A549 (cell line): ENCODE measurements at regions not wholly inside any gene's neighbourhood (a gene's known extent, or its start where the extent isn't known, plus 50 kb on each side); places are given as distances from the start of the nearest gene placed in this dataset.

Experiments used
- ATAC-seq, 2 experiments: fragments of 200-7000 bp in 1 of 2; fragments of >200 bp in 1 of 2; cut with Nextera tagmentation in 1 of 2; cut with Tn5 transposase in 1 of 2; 3 replicates each; pipeline versions ENCODE4 v1.8.0 to v1.9.1; 2018 to 2020; ENCODE audit warnings: mild to moderate bottlenecking in 1 of 2, moderate library complexity in 1 of 2
- CTCF ChIA-PET: fragments of 300-600 bp; sonication (Branson Sonifier 250); formaldehyde crosslinking; extraction: SDS; loops from one replicate; lab custom pipeline; 2021; ENCODE audit warnings: antibody characterized with exemption, inconsistent platforms; lab: Yijun Ruan, JAX
- POLR2A ChIA-PET: fragments of 350-600 bp; formaldehyde crosslinking; extraction: SDS; loops from one replicate; lab custom pipeline; 2021; ENCODE audit warnings: antibody characterized with exemption, inconsistent platforms; lab: Yijun Ruan, JAX
- DNase-seq, 2 experiments: peaks; one replicate each; pipeline versions ENCODE4 v3.0.0 to v3.0.0-alpha.2; 2011 to 2016; ENCODE audit warnings: low read depth in 1 of 2, low spot score in 1 of 2
- FAIRE-seq: peaks from 2 replicates; lab custom pipeline; 2011; peaks lifted over from hg19 to GRCh38; lab: Jason Lieb, UNC
- H3K27ac ChIP-seq, 2 experiments: fragments of >200 bp; sonication (Bioruptor Twin); formaldehyde crosslinking; 3 replicates each; pipeline ENCODE4 v1.5.1; 2016 to 2017
- H3K4me1 ChIP-seq: fragments of >200 bp; sonication (Bioruptor Twin); formaldehyde crosslinking; 3 replicates; pipeline ENCODE4 v1.6.1; 2016
- H3K4me2 ChIP-seq: fragments of >200 bp; sonication (Bioruptor Twin); formaldehyde crosslinking; 3 replicates; pipeline ENCODE4 v1.6.1; 2016
- H3K4me3 ChIP-seq: fragments of >200 bp; sonication (Bioruptor Twin); formaldehyde crosslinking; 3 replicates; pipeline ENCODE4 v1.5.1; 2016
- H3K9me3 ChIP-seq: fragments of >200 bp; sonication (Bioruptor Twin); formaldehyde crosslinking; 3 replicates; pipeline ENCODE4 v1.6.1; 2016
- BCL3 ChIP-seq: fragments of >200 bp; sonication (Bioruptor Twin); formaldehyde crosslinking; IDR thresholded peaks from 3 replicates; pipeline ENCODE4 v1.6.1; 2016
- BHLHE40 ChIP-seq: IDR thresholded peaks from 2 replicates; pipeline ENCODE4 v1.6.1; 2012; ENCODE audit warnings: low read depth, low read length, inconsistent platforms
- EHF ChIP-seq: fragments of 250-450 bp; sonication (Bioruptor Pico); IDR thresholded peaks from 2 replicates; pipeline ENCODE4 v1.5.0; 2020; ENCODE audit warnings: mild to moderate bottlenecking
- FOXS1 ChIP-seq: fragments of 250-450 bp; sonication (Bioruptor Pico); IDR thresholded peaks from 2 replicates; pipeline ENCODE4 v1.5.0; 2020; ENCODE audit warnings: mild to moderate bottlenecking, moderate library complexity
- GATA3 ChIP-seq: IDR thresholded peaks from 2 replicates; pipeline ENCODE4 v1.6.1; 2012; ENCODE audit warnings: borderline replicate concordance
- HEYL ChIP-seq: fragments of 250-450 bp; sonication (Bioruptor Pico); IDR thresholded peaks from 2 replicates; pipeline ENCODE4 v1.8.0; 2021; ENCODE audit warnings: mild to moderate bottlenecking, moderate library complexity
- HMGXB4 ChIP-seq: fragments of 250-450 bp; sonication (Bioruptor Pico); IDR thresholded peaks from 2 replicates; pipeline ENCODE4 v1.5.0; 2021; ENCODE audit warnings: mild to moderate bottlenecking, moderate library complexity, borderline replicate concordance
- HOXA7 ChIP-seq: fragments of 250-450 bp; sonication (Bioruptor Pico); IDR thresholded peaks from 2 replicates; pipeline ENCODE4 v1.5.0; 2020; ENCODE audit warnings: mild to moderate bottlenecking, moderate library complexity
- HOXB5 ChIP-seq: fragments of 250-450 bp; sonication (Bioruptor Pico); IDR thresholded peaks from 2 replicates; pipeline ENCODE4 v1.5.0; 2020; ENCODE audit warnings: mild to moderate bottlenecking, moderate library complexity
- JUNB ChIP-seq: fragments of >200 bp; sonication (Bioruptor Twin); formaldehyde crosslinking; IDR thresholded peaks from 2 replicates; pipeline ENCODE4 v1.6.1; 2016
- KDM1A ChIP-seq: fragments of 200-600 bp; sonication (generic); IDR thresholded peaks from 2 replicates; pipeline ENCODE4 v1.6.1; 2016; ENCODE audit warnings: low read depth, mild to moderate bottlenecking
- MAFK ChIP-seq: fragments of 450-650 bp; IDR thresholded peaks from 2 replicates; pipeline ENCODE4 v1.6.1; 2014; ENCODE audit not compliant: partially characterized antibody
- NR3C1 ChIP-seq: fragments of >200 bp; sonication (Bioruptor Twin); formaldehyde crosslinking; IDR thresholded peaks from 3 replicates; pipeline ENCODE4 v1.6.1; 2017
- RCOR1 ChIP-seq: fragments of 150-350 bp; IDR thresholded peaks from 2 replicates; pipeline ENCODE4 v1.6.1; 2014; ENCODE audit warnings: antibody characterized with exemption, low read length, low read depth
- REST ChIP-seq: fragments of 200-600 bp; sonication (generic); IDR thresholded peaks from 2 replicates; pipeline ENCODE4 v1.6.1; 2016; ENCODE audit warnings: antibody characterized with exemption, mild to moderate bottlenecking, moderate library complexity
- USF2 ChIP-seq: fragments of 450-650 bp; IDR thresholded peaks from 2 replicates; pipeline ENCODE4 v1.6.1; 2014; ENCODE audit warnings: antibody characterized with exemption
- WGBS: methylation state at CpG from one replicate; pipeline ENCODE4 v1.1.6; 2017; ENCODE audit errors: missing lambda C conversion rate; 5-methylcytosine and 5-hydroxymethylcytosine counted together

- no peak for TF ChIP-seq USF2
- no peak for TF ChIP-seq NR3C1
- TF ChIP-seq GATA3, result no peak
- TF ChIP-seq RCOR1, result no peak
- TF ChIP-seq BHLHE40, result no peak
- TF ChIP-seq, all 56 proteins: peak for 0
Observed at GRCh38 chr4:30330894-30331652, 389.1 kb upstream of the PCDH7 start (continued).

GRCh38 chr4:30341731-30342130 is 378.4 kb upstream of the PCDH7 start:
- Histone ChIP-seq H3K9me3 (no peaks in the 10 kb centered on the region), H3K4me3 (no peak overlapping the region), H3K4me2 (no peak overlapping the region), H3K4me1 (no peaks in the 10 kb centered on the region), H3K27ac (no peak overlapping the region)
- no peak for DNase-seq
- POLR2A ChIA-PET, result no interaction called here
- CTCF ChIA-PET, result no interaction called here
- FAIRE-seq, result no peak
- no peak for TF ChIP-seq HEYL (CRISPR knock-in tag)
- no peak for TF ChIP-seq FOXS1 (CRISPR knock-in tag)
- 3% methylated on average over 1 of the region's 1 CpG for WGBS
- ATAC-seq, result no peak

DNA sequence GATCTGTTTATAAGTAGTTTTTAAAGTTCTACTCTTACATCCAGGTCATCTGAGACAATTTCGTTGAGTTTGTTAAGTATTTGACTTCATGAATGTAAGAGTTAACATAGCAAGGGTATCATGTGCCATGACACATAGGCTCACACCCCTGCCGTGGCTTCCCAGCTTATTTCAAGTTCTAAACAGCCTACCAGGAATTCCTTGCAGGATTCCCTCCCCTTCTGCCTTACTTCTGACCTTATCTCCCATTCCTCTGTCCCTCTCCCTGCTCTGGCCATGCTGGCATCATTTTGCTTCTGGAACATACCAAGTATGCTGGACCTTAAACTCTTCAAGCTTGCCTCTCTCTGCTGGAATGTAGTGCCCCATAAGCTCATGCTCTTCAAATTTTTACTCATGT is 369.9 kb upstream of the PCDH7 start:
- TF ChIP-seq HOXA7 (CRISPR knock-in tag) (no peak), KDM1A (no peak)
- TF ChIP-seq, all 56 proteins: peak for 0
- H3K4me1 ChIP-seq, result no peaks in the 10 kb centered on the region
- 5% methylated on average over 2 of the region's 2 CpGs for WGBS
- no peak for FAIRE-seq
- H3K4me2 ChIP-seq, result no peak overlapping the region
- no peak for DNase-seq
- no peak for ATAC-seq
- ChIA-PET CTCF (interaction anchor here (0.8 kb wide), 1 partner anchor 261 kb away, joined by 4 read pairs; no protein-coding TSS in a partner anchor), POLR2A (no interaction called here)
- no peak overlapping the region for H3K27ac ChIP-seq
- H3K9me3 ChIP-seq, result no peaks in the 10 kb centered on the region
- H3K4me3 ChIP-seq, result no peak overlapping the region

DNA sequence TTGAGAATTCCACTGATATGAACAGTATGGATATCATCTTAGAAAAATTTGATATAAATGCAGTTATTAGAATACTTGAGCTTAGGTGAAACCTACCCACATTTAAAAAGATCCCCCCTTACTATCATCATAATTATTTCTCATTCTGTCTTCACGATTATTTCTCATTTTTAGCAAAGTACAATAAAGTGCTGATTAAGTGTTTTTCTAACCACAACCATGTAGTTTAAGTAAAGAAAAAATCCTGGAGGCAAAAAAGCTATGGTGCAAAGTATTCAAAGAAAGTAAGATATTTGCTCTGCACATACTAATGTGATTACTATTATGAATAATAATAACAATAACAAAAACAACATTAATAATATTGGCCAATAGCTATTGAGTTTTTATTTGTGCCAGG is 365.6 kb upstream of the PCDH7 start:
- ATAC-seq (no peak), FAIRE-seq (no peak), DNase-seq (no peak)
- TF ChIP-seq JUNB (no peak), BCL3 (no peak), RCOR1 (no peak), BHLHE40 (no peak), EHF (CRISPR knock-in tag) (no peak), MAFK (peak; percentile 73), REST (no peak), HMGXB4 (CRISPR knock-in tag) (no peak), HOXB5 (CRISPR knock-in tag) (no peak)
- Histone ChIP-seq H3K27ac (no peak overlapping the region), H3K4me2 (no peak overlapping the region), H3K4me1 (no peaks in the 10 kb centered on the region), H3K4me3 (no peak overlapping the region), H3K9me3 (no peaks in the 10 kb centered on the region)
- ChIA-PET POLR2A (no interaction called here), CTCF (no interaction called here)
- 6% methylated on average over 1 of the region's 1 CpG for WGBS
